ENCODE measurements at regions not wholly inside any gene's neighbourhood (a gene's known extent, or its start where the extent isn't known, plus 50 kb on each side); places are given as distances from the start of the nearest gene placed in this dataset.

- Mint-ChIP-seq H3K36me3 (ENCODE audit: insufficient read depth, unreplicated experiment) (no peaks in the 10 kb centered on the region), H3K9me3 (ENCODE audit: low read depth, unreplicated experiment) (peaks cover 7% of the 10 kb centered on the region)
- CTCF ChIA-PET: no interaction called here
Measured at GRCh38 chr2:116754381-116755101, 1060.0 kb upstream of the DDX18 start.

GRCh38 chr2:116761864-116762263 lies 1052.6 kb upstream of the DDX18 start:
- H3K27ac Mint-ChIP-seq (ENCODE audit: unreplicated experiment): no peak overlapping the region
- no peaks in the 10 kb centered on the region for H3K36me3 Mint-ChIP-seq (ENCODE audit: insufficient read depth, unreplicated experiment)
- CTCF ChIA-PET: no interaction called here
- BruUV-seq (replicated peaks): no TSS peak
- no peaks in the 10 kb centered on the region for H3K27me3 Mint-ChIP-seq (ENCODE audit: unreplicated experiment)
- intact Hi-C loops (cut with micrococcal nuclease; ENCODE audit: unreplicated experiment): no loop called here
- DNase-seq: no peak
- no peaks in the 10 kb centered on the region for H3K4me1 Mint-ChIP-seq (ENCODE audit: low read depth, unreplicated experiment)
- H3K9me3 Mint-ChIP-seq (ENCODE audit: low read depth, unreplicated experiment): peaks cover 5% of the 10 kb centered on the region
- no peak overlapping the region for H3K4me3 Mint-ChIP-seq (ENCODE audit: low read depth, unreplicated experiment)
- TF ChIP-seq CTCF (IDR thresholded peaks at IDR 0.05; ENCODE audit: unreplicated experiment): no peak

More at GRCh38 chr2:116754381-116755101, 1060.0 kb upstream of the DDX18 start:
- no peaks in the 10 kb centered on the region for H3K4me1 Mint-ChIP-seq (ENCODE audit: low read depth, unreplicated experiment)
- no peak overlapping the region for H3K27ac Mint-ChIP-seq (ENCODE audit: unreplicated experiment)
- no peaks in the 10 kb centered on the region for H3K27me3 Mint-ChIP-seq (ENCODE audit: unreplicated experiment)
- no peak overlapping the region for H3K4me3 Mint-ChIP-seq (ENCODE audit: low read depth, unreplicated experiment)
- TF ChIP-seq CTCF (IDR thresholded peaks at IDR 0.05; ENCODE audit: unreplicated experiment): no peak
- no TSS peak for BruUV-seq (replicated peaks)
- intact Hi-C loops (cut with micrococcal nuclease; ENCODE audit: unreplicated experiment): no loop called here
- DNase-seq: no peak

GRCh38 chr2:116769514-116769913 lies 1045.0 kb upstream of the DDX18 start:
- intact Hi-C loops (cut with micrococcal nuclease; ENCODE audit: unreplicated experiment): no loop called here
- no peak for DNase-seq
- Mint-ChIP-seq H3K4me1 (ENCODE audit: low read depth, unreplicated experiment) (no peaks in the 10 kb centered on the region), H3K27me3 (ENCODE audit: unreplicated experiment) (no peaks in the 10 kb centered on the region), H3K36me3 (ENCODE audit: insufficient read depth, unreplicated experiment) (no peaks in the 10 kb centered on the region), H3K4me3 (ENCODE audit: low read depth, unreplicated experiment) (no peak overlapping the region), H3K9me3 (ENCODE audit: low read depth, unreplicated experiment) (no peaks in the 10 kb centered on the region), H3K27ac (ENCODE audit: unreplicated experiment) (no peak overlapping the region)
- TF ChIP-seq CTCF (IDR thresholded peaks at IDR 0.05; ENCODE audit: unreplicated experiment): no peak
- CTCF ChIA-PET: no interaction called here
- BruUV-seq (replicated peaks): no TSS peak

- no peaks in the 10 kb centered on the region for H3K36me3 Mint-ChIP-seq (ENCODE audit: insufficient read depth, unreplicated experiment)
- peaks cover 2% of the 10 kb centered on the region for H3K9me3 Mint-ChIP-seq (ENCODE audit: low read depth, unreplicated experiment)
- TF ChIP-seq CTCF (IDR thresholded peaks at IDR 0.05; ENCODE audit: unreplicated experiment): no peak
- H3K27me3 Mint-ChIP-seq (ENCODE audit: unreplicated experiment): no peaks in the 10 kb centered on the region
- H3K27ac Mint-ChIP-seq (ENCODE audit: unreplicated experiment): no peak overlapping the region
- no peak overlapping the region for H3K4me3 Mint-ChIP-seq (ENCODE audit: low read depth, unreplicated experiment)
- no TSS peak for BruUV-seq (replicated peaks)
- CTCF ChIA-PET: interaction anchor here (0.7 kb wide), 1 partner anchor 264 kb away, joined by 3 read pairs; no protein-coding TSS in a partner anchor
- DNase-seq: no peak
- intact Hi-C loops (cut with micrococcal nuclease; ENCODE audit: unreplicated experiment): no loop called here
- no peaks in the 10 kb centered on the region for H3K4me1 Mint-ChIP-seq (ENCODE audit: low read depth, unreplicated experiment)
Measured at GRCh38 chr2:116776556-116776955, 1037.9 kb upstream of the DDX18 start.

Data from Calu3 (cell line).